ENCODE measurements at regions not wholly inside any gene's neighbourhood (a gene's known extent, or its start where the extent isn't known, plus 50 kb on each side); places are given as distances from the start of the nearest gene placed in this dataset.

GRCh38 chr2:116074161-116074560, 1631.7 kb downstream of the DPP10 start:
- TF ChIP-seq CTCF (IDR thresholded peaks at IDR 0.05; ENCODE audit: borderline replicate concordance, extremely low read depth, low read length, poor library complexity, severe bottlenecking) (no peak), EZH2 (IDR thresholded peaks at IDR 0.05; ENCODE audit: borderline replicate concordance, low read depth, low read length, severe bottlenecking) (no peak)

All from DND-41 (cell line).